ENCODE measurements at regions not wholly inside any gene's neighbourhood (a gene's known extent, or its start where the extent isn't known, plus 50 kb on each side); places are given as distances from the start of the nearest gene placed in this dataset.

- TF ChIP-seq ZNF274 (IDR thresholded peaks at IDR 0.05; ENCODE audit: low read depth, low read length): no peak
- no peak overlapping the region for H3K4me3 ChIP-seq (ENCODE audit: low read length)
These were observed 960.5 kb downstream of the GATA3 start for GRCh38 chr10:9015005-9015404.

- no peak overlapping the region for H3K4me3 ChIP-seq (ENCODE audit: low read length)
- TF ChIP-seq ZNF274 (IDR thresholded peaks at IDR 0.05; ENCODE audit: low read depth, low read length): no peak
These were observed 961.0 kb downstream of the GATA3 start for GRCh38 chr10:9015447-9015846.

- no peak overlapping the region for H3K4me3 ChIP-seq (ENCODE audit: low read length)
- no peak for TF ChIP-seq ZNF274 (IDR thresholded peaks at IDR 0.05; ENCODE audit: low read depth, low read length)
These were observed 962.4 kb downstream of the GATA3 start for GRCh38 chr10:9016930-9017329.

- no peak for TF ChIP-seq ZNF274 (IDR thresholded peaks at IDR 0.05; ENCODE audit: low read depth, low read length)
- H3K4me3 ChIP-seq (ENCODE audit: low read length): no peak overlapping the region
These were observed 964.0 kb downstream of the GATA3 start for GRCh38 chr10:9018195-9019173.

GRCh38 chr10:9023206-9023605 lies 968.7 kb downstream of the GATA3 start:
- TF ChIP-seq ZNF274 (IDR thresholded peaks at IDR 0.05; ENCODE audit: low read depth, low read length): no peak
- no peak overlapping the region for H3K4me3 ChIP-seq (ENCODE audit: low read length)

GRCh38 chr10:9024210-9024609 lies 969.7 kb downstream of the GATA3 start:
- no peak for TF ChIP-seq ZNF274 (IDR thresholded peaks at IDR 0.05; ENCODE audit: low read depth, low read length)
- no peak overlapping the region for H3K4me3 ChIP-seq (ENCODE audit: low read length)

- no peak overlapping the region for H3K4me3 ChIP-seq (ENCODE audit: low read length)
- no peak for TF ChIP-seq ZNF274 (IDR thresholded peaks at IDR 0.05; ENCODE audit: low read depth, low read length)
These were observed 973.7 kb downstream of the GATA3 start for GRCh38 chr10:9028231-9028630.

GRCh38 chr10:9035355-9035754 lies 980.9 kb downstream of the GATA3 start:
- no peak for TF ChIP-seq ZNF274 (IDR thresholded peaks at IDR 0.05; ENCODE audit: low read depth, low read length)
- H3K4me3 ChIP-seq (ENCODE audit: low read length): no peak overlapping the region

GRCh38 chr10:9036711-9037204 lies 982.3 kb downstream of the GATA3 start:
- no peak for TF ChIP-seq ZNF274 (IDR thresholded peaks at IDR 0.05; ENCODE audit: low read depth, low read length)
- H3K4me3 ChIP-seq (ENCODE audit: low read length): no peak overlapping the region

GRCh38 chr10:9038146-9038714 lies 983.7 kb downstream of the GATA3 start:
- no peak overlapping the region for H3K4me3 ChIP-seq (ENCODE audit: low read length)
- no peak for TF ChIP-seq ZNF274 (IDR thresholded peaks at IDR 0.05; ENCODE audit: low read depth, low read length)

- TF ChIP-seq ZNF274 (IDR thresholded peaks at IDR 0.05; ENCODE audit: low read depth, low read length): no peak
- no peak overlapping the region for H3K4me3 ChIP-seq (ENCODE audit: low read length)
These were observed 989.0 kb downstream of the GATA3 start for GRCh38 chr10:9043466-9043865.

- no peak for TF ChIP-seq ZNF274 (IDR thresholded peaks at IDR 0.05; ENCODE audit: low read depth, low read length)
- no peak overlapping the region for H3K4me3 ChIP-seq (ENCODE audit: low read length)
These were observed 990.8 kb downstream of the GATA3 start for GRCh38 chr10:9045311-9045710.

- H3K4me3 ChIP-seq (ENCODE audit: low read length): no peak overlapping the region
- no peak for TF ChIP-seq ZNF274 (IDR thresholded peaks at IDR 0.05; ENCODE audit: low read depth, low read length)
These were observed 997.0 kb downstream of the GATA3 start for GRCh38 chr10:9051328-9051974.

- no peak for TF ChIP-seq ZNF274 (IDR thresholded peaks at IDR 0.05; ENCODE audit: low read depth, low read length)
- no peak overlapping the region for H3K4me3 ChIP-seq (ENCODE audit: low read length)
These were observed 998.3 kb downstream of the GATA3 start for GRCh38 chr10:9052767-9053166.

All from GM08714 (cell line).